ENCODE measurements at regions not wholly inside any gene's neighbourhood (a gene's known extent, or its start where the extent isn't known, plus 50 kb on each side); places are given as distances from the start of the nearest gene placed in this dataset.

GRCh38 chr14:89040460-89041256, 216.2 kb downstream of the TTC8 start:
- Histone ChIP-seq H3K27ac (ENCODE audit: low read depth in 1 of 2, low read length in 2 of 2) (no peak overlapping the region), H3K27me3 (ENCODE audit: control insufficient read depth in 2 of 2, insufficient read depth in 2 of 2, low read length in 2 of 2) (peaks cover 0 to 3% of the 10 kb centered on the region in 2 donors), H3K4me1 (ENCODE audit: control insufficient read depth in 1 of 2, insufficient read depth in 2 of 2, low read length in 2 of 2) (peaks cover 15 to 17% of the 10 kb centered on the region in 2 donors), H2AFZ (ENCODE audit: insufficient read depth, low read depth, low read length, poor library complexity, severe bottlenecking) (peak overlapping the region; percentile 64), H3K9me3 (replicated peaks in 1 of 2; ENCODE audit: control insufficient read depth in 1 of 2, insufficient read depth in 1 of 2, low read length in 2 of 2) (no peaks in the 10 kb centered on the region), H3K4me2 (replicated peaks; ENCODE audit: extremely low read depth, low read length, poor library complexity, severe bottlenecking) (peak overlapping the region; percentile 75), H4K20me1 (ENCODE audit: insufficient read depth, low read length) (no peaks in the 10 kb centered on the region), H3K4me3 (replicated peaks in 1 of 3; ENCODE audit: low read depth in 2 of 3, low read length in 3 of 3) (peak overlapping the region; percentile 16 to 70 (median 20)), H3K36me3 (replicated peaks in 1 of 2; ENCODE audit: control insufficient read depth in 1 of 2, insufficient read depth in 2 of 2, low read length in 2 of 2) (no peaks in the 10 kb centered on the region), H3K79me2 (ENCODE audit: insufficient read depth, low read length) (no peaks in the 10 kb centered on the region), H3K9ac (ENCODE audit: insufficient read depth, low read length, poor library complexity, severe bottlenecking) (peak overlapping the region; percentile 5)
- TF ChIP-seq CTCF (IDR thresholded peaks at IDR 0.05), result peak; percentile 94
- no peaks in the 10 kb centered on the region for H3K36me3 Mint-ChIP-seq
- H3K27ac Mint-ChIP-seq, result peak overlapping the region in 5 of 7 donors; percentile 48 to 60 (median 58)
- peaks cover 15 to 17% (median 16%) of the 10 kb centered on the region in 3 donors for H3K27me3 Mint-ChIP-seq (ENCODE audit: low read depth in 3 of 3)
- H3K4me1 Mint-ChIP-seq, result peaks cover 16% of the 10 kb centered on the region
- WGBS (ENCODE audit: insufficient coverage), result under 1% methylated on average over 17 of the region's 31 CpGs
- H3K4me3 Mint-ChIP-seq, result peak overlapping the region; percentile 77 to 92
- H3K9me3 Mint-ChIP-seq, result peaks cover 0 to 9% (median 5%) of the 10 kb centered on the region in 7 donors
- DNase-seq, result peak; percentile 42 to 56 (median 43)
- intact Hi-C loops (cut with micrococcal nuclease), result no loop called here

GRCh38 chr14:89041257-89041582, 216.8 kb downstream of the TTC8 start:
- H3K36me3 Mint-ChIP-seq, result no peaks in the 10 kb centered on the region
- no peaks in the 10 kb centered on the region for H3K36me3 ChIP-seq (replicated peaks in 1 of 2; ENCODE audit: control insufficient read depth in 1 of 2, insufficient read depth in 2 of 2, low read length in 2 of 2)
- no peaks in the 10 kb centered on the region for H3K9me3 ChIP-seq (replicated peaks in 1 of 2; ENCODE audit: control insufficient read depth in 1 of 2, insufficient read depth in 1 of 2, low read length in 2 of 2)
- H3K4me2 ChIP-seq (replicated peaks; ENCODE audit: extremely low read depth, low read length, poor library complexity, severe bottlenecking), result peak overlapping the region; percentile 75
- no peak overlapping the region for H3K27ac Mint-ChIP-seq
- H3K4me1 ChIP-seq (ENCODE audit: control insufficient read depth in 1 of 2, insufficient read depth in 2 of 2, low read length in 2 of 2), result peaks cover 15 to 17% of the 10 kb centered on the region in 2 donors
- peaks cover 16% of the 10 kb centered on the region for H3K4me1 Mint-ChIP-seq
- H3K4me3 ChIP-seq (replicated peaks in 1 of 3; ENCODE audit: low read depth in 2 of 3, low read length in 3 of 3), result no peak overlapping the region
- peaks cover 0 to 9% (median 5%) of the 10 kb centered on the region in 7 donors for H3K9me3 Mint-ChIP-seq
- no peak for TF ChIP-seq CTCF (IDR thresholded peaks at IDR 0.05)
- no peak overlapping the region for H2AFZ ChIP-seq (ENCODE audit: insufficient read depth, low read depth, low read length, poor library complexity, severe bottlenecking)
- 2% methylated on average over 5 of the region's 8 CpGs for WGBS (ENCODE audit: insufficient coverage)
- DNase-seq, result no peak
- peaks cover 0 to 3% of the 10 kb centered on the region in 2 donors for H3K27me3 ChIP-seq (ENCODE audit: control insufficient read depth in 2 of 2, insufficient read depth in 2 of 2, low read length in 2 of 2)
- no peak overlapping the region for H3K27ac ChIP-seq (ENCODE audit: low read depth in 1 of 2, low read length in 2 of 2)
- H3K4me3 Mint-ChIP-seq, result peak overlapping the region in 1 of 2 donors; percentile 92
- no peak overlapping the region for H3K9ac ChIP-seq (ENCODE audit: insufficient read depth, low read length, poor library complexity, severe bottlenecking)
- no peaks in the 10 kb centered on the region for H4K20me1 ChIP-seq (ENCODE audit: insufficient read depth, low read length)
- H3K79me2 ChIP-seq (ENCODE audit: insufficient read depth, low read length), result no peaks in the 10 kb centered on the region
- peaks cover 16 to 18% (median 17%) of the 10 kb centered on the region in 3 donors for H3K27me3 Mint-ChIP-seq (ENCODE audit: low read depth in 3 of 3)
- intact Hi-C loops (cut with micrococcal nuclease), result no loop called here
